ENCODE measurements at regions not wholly inside any gene's neighbourhood (a gene's known extent, or its start where the extent isn't known, plus 50 kb on each side); places are given as distances from the start of the nearest gene placed in this dataset.

DNA sequence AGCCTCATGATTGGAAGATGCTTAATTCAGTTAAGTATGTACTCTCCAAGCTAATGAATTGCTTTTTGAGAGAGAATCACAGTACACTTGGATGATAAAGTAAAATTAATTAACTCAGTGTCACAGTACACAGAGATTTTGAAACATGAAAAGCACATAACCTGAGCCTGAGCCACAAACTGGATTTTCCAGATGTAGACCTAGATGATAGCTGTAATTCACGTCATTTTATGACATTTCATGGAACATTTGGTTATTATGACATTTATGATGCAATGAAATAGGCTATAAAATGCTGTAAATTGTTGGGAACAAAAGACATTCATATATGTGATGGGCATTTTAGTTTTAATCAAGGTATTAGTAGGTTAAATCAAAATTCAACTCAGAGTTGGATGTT is 983.7 kb downstream of the STPG2 start:
- TF ChIP-seq CTCF (IDR thresholded peaks at IDR 0.05), result no peak
- no peak for TF ChIP-seq POLR2A (IDR thresholded peaks at IDR 0.05)

All from body of pancreas (tissue), 4 donors.